NT2/D1 (cell line): ENCODE measurements at regions not wholly inside any gene's neighbourhood (a gene's known extent, or its start where the extent isn't known, plus 50 kb on each side); places are given as distances from the start of the nearest gene placed in this dataset.

Experiments used
- DNase-seq: peaks from one replicate; pipeline ENCODE4 v3.0.0-alpha.2; 2011; ENCODE audit warnings: low read depth, low spot score
- H3K27me3 ChIP-seq: 2 replicates; pipeline ENCODE4 v1.6.0; 2011; ENCODE audit warnings: mild to moderate bottlenecking; ENCODE audit not compliant: insufficient read length, insufficient read depth
- H3K36me3 ChIP-seq: 2 replicates; pipeline ENCODE4 v1.6.1; 2011; ENCODE audit warnings: mild to moderate bottlenecking, low read length, mixed read lengths; ENCODE audit not compliant: insufficient read depth, insufficient read length
- H3K4me1 ChIP-seq: 2 replicates; pipeline ENCODE4 v1.5.1; 2011; ENCODE audit not compliant: insufficient read depth, insufficient read length
- H3K4me3 ChIP-seq: 2 replicates; pipeline ENCODE4 v1.5.1; 2011; ENCODE audit warnings: low read depth; ENCODE audit not compliant: insufficient read length
- H3K9ac ChIP-seq: 2 replicates; pipeline ENCODE4 v1.6.0; 2011; ENCODE audit warnings: low read depth; ENCODE audit not compliant: insufficient read length
- H3K9me3 ChIP-seq: 2 replicates; pipeline ENCODE4 v1.5.1; 2011; ENCODE audit warnings: mild to moderate bottlenecking, low read length; ENCODE audit not compliant: insufficient read depth
- SUZ12 ChIP-seq: IDR thresholded peaks from 2 replicates; pipeline ENCODE4 v1.6.1; 2011; ENCODE audit not compliant: insufficient read length, insufficient read depth; ENCODE audit errors: extremely low read depth
- YY1 ChIP-seq: IDR thresholded peaks from 2 replicates; pipeline ENCODE4 v1.6.1; 2011; ENCODE audit not compliant: insufficient read length, insufficient read depth
- ZNF274 ChIP-seq: IDR thresholded peaks from 2 replicates; pipeline ENCODE4 v1.6.1; 2011; ENCODE audit warnings: mild to moderate bottlenecking, low read depth, low read length

- TF ChIP-seq ZNF274 (no peak), YY1 (no peak), SUZ12 (no peak)
- H3K27me3 ChIP-seq = no peaks in the 10 kb centered on the region
- DNase-seq = no peak
- no peaks in the 10 kb centered on the region for H3K4me1 ChIP-seq
- H3K9ac ChIP-seq = no peak overlapping the region
- H3K36me3 ChIP-seq = no peaks in the 10 kb centered on the region
- no peaks in the 10 kb centered on the region for H3K9me3 ChIP-seq
- no peak overlapping the region for H3K4me3 ChIP-seq
These were observed 545.9 kb upstream of the JARID2 start for GRCh38 chr6:14699803-14700601.

GRCh38 chr6:14701946-14702345 is 543.9 kb upstream of the JARID2 start:
- no peaks in the 10 kb centered on the region for H3K36me3 ChIP-seq
- no peaks in the 10 kb centered on the region for H3K27me3 ChIP-seq
- DNase-seq = no peak
- no peak overlapping the region for H3K9ac ChIP-seq
- H3K9me3 ChIP-seq = no peaks in the 10 kb centered on the region
- no peaks in the 10 kb centered on the region for H3K4me1 ChIP-seq
- H3K4me3 ChIP-seq = no peak overlapping the region
- TF ChIP-seq ZNF274 (no peak), YY1 (no peak), SUZ12 (no peak)

- no peaks in the 10 kb centered on the region for H3K36me3 ChIP-seq
- H3K9me3 ChIP-seq = no peaks in the 10 kb centered on the region
- no peak for DNase-seq
- H3K9ac ChIP-seq = no peak overlapping the region
- TF ChIP-seq SUZ12 (no peak), YY1 (no peak), ZNF274 (no peak)
- no peak overlapping the region for H3K4me3 ChIP-seq
- no peaks in the 10 kb centered on the region for H3K4me1 ChIP-seq
- H3K27me3 ChIP-seq = no peaks in the 10 kb centered on the region
These were observed 543.2 kb upstream of the JARID2 start for GRCh38 chr6:14702678-14703077.

- Histone ChIP-seq H3K4me3 (no peak overlapping the region), H3K36me3 (no peaks in the 10 kb centered on the region), H3K4me1 (no peaks in the 10 kb centered on the region), H3K27me3 (no peaks in the 10 kb centered on the region), H3K9me3 (no peaks in the 10 kb centered on the region), H3K9ac (no peak overlapping the region)
- no peak for TF ChIP-seq SUZ12
- TF ChIP-seq ZNF274 = no peak
- no peak for TF ChIP-seq YY1
- DNase-seq = no peak
These were observed 542.3 kb upstream of the JARID2 start for GRCh38 chr6:14703586-14703985.

GRCh38 chr6:14704383-14705271 is 541.2 kb upstream of the JARID2 start:
- Histone ChIP-seq H3K27me3 (no peaks in the 10 kb centered on the region), H3K36me3 (no peaks in the 10 kb centered on the region), H3K9ac (no peak overlapping the region), H3K4me3 (no peak overlapping the region), H3K9me3 (no peaks in the 10 kb centered on the region), H3K4me1 (no peaks in the 10 kb centered on the region)
- DNase-seq = no peak
- no peak for TF ChIP-seq YY1
- no peak for TF ChIP-seq ZNF274
- TF ChIP-seq SUZ12 = no peak

GRCh38 chr6:14705841-14706377 is 540.0 kb upstream of the JARID2 start:
- Histone ChIP-seq H3K36me3 (no peaks in the 10 kb centered on the region), H3K4me1 (no peaks in the 10 kb centered on the region), H3K9me3 (no peaks in the 10 kb centered on the region), H3K4me3 (no peak overlapping the region), H3K27me3 (no peaks in the 10 kb centered on the region), H3K9ac (no peak overlapping the region)
- TF ChIP-seq YY1 (no peak), ZNF274 (no peak), SUZ12 (no peak)
- DNase-seq = no peak

- Histone ChIP-seq H3K27me3 (no peaks in the 10 kb centered on the region), H3K9ac (no peak overlapping the region), H3K9me3 (no peaks in the 10 kb centered on the region), H3K36me3 (no peaks in the 10 kb centered on the region), H3K4me3 (no peak overlapping the region), H3K4me1 (no peaks in the 10 kb centered on the region)
- TF ChIP-seq SUZ12 = no peak
- no peak for TF ChIP-seq ZNF274
- no peak for TF ChIP-seq YY1
- DNase-seq = no peak
These were observed 539.4 kb upstream of the JARID2 start for GRCh38 chr6:14706378-14706929.
